Caco-2 (cell line): ENCODE measurements at regions not wholly inside any gene's neighbourhood (a gene's known extent, or its start where the extent isn't known, plus 50 kb on each side); places are given as distances from the start of the nearest gene placed in this dataset.
A peak's percentile ranks its signal among the peaks of the same experiment; 100 is the strongest.

Experiments used
- BruUV-seq: library from RNA; stranded (reverse); fragments of 400-500 nt; replicated peaks from 2 replicates; lab custom pipeline; 2021; lab: Mats Ljungman, UMichigan
- CTCF ChIA-PET: fragments of 300-600 bp; sonication (Branson Sonifier 250); formaldehyde crosslinking; loops from one replicate; lab custom pipeline; 2022; ENCODE audit warnings: antibody characterized with exemption; lab: Charles Lee
- POLR2A ChIA-PET: fragments of 300-600 bp; sonication (Branson Sonifier 250); formaldehyde crosslinking; loops from one replicate; lab custom pipeline; 2022; ENCODE audit warnings: antibody characterized with exemption; lab: Charles Lee
- DNase-seq, 2 experiments: peaks; one replicate each; pipeline versions ENCODE4 v3.0.0 to v3.0.0-alpha.2; 2020 to 2022
- H3K27me3 ChIP-seq: replicated peaks from 2 replicates; pipeline ENCODE4 v1.6.0; 2011; ENCODE audit warnings: low read length; ENCODE audit not compliant: control insufficient read depth, insufficient read depth
- H3K36me3 ChIP-seq: 2 replicates; pipeline ENCODE4 v1.5.1; 2011; ENCODE audit warnings: low read length; ENCODE audit not compliant: control insufficient read depth, insufficient read depth
- H3K4me1 ChIP-seq: fragments of 250-450 bp; sonication (Bioruptor Pico); 2 replicates; pipeline ENCODE4 v1.5.1; 2020; ENCODE audit warnings: mild to moderate bottlenecking
- H3K4me3 ChIP-seq: 2 replicates; pipeline ENCODE4 v1.5.1; 2011; ENCODE audit warnings: low read depth, mild to moderate bottlenecking, control low read depth, low read length
- H3K9me3 ChIP-seq: fragments of 250-450 bp; sonication (Bioruptor Pico); 2 replicates; pipeline ENCODE4 v1.5.1; 2020; ENCODE audit warnings: mild to moderate bottlenecking, moderate library complexity
- H3K27ac Mint-ChIP-seq: one replicate; pipeline ENCODE4 v1.8.0; 2022; ENCODE audit warnings: mixed read lengths; ENCODE audit not compliant: unreplicated experiment
- H3K27me3 Mint-ChIP-seq: one replicate; pipeline ENCODE4 v1.8.0; 2022; ENCODE audit warnings: mixed read lengths; ENCODE audit not compliant: insufficient read depth, unreplicated experiment
- H3K36me3 Mint-ChIP-seq: one replicate; pipeline ENCODE4 v1.8.0; 2022; ENCODE audit warnings: mild to moderate bottlenecking, mixed read lengths; ENCODE audit not compliant: insufficient read depth, unreplicated experiment
- H3K4me1 Mint-ChIP-seq: one replicate; pipeline ENCODE4 v1.8.0; 2022; ENCODE audit warnings: low read depth, mixed read lengths; ENCODE audit not compliant: unreplicated experiment
- H3K4me3 Mint-ChIP-seq: one replicate; pipeline ENCODE4 v1.8.0; 2022; ENCODE audit warnings: mild to moderate bottlenecking, moderate library complexity, mixed read lengths; ENCODE audit not compliant: unreplicated experiment
- H3K9me3 Mint-ChIP-seq: one replicate; pipeline ENCODE4 v1.8.0; 2022; ENCODE audit warnings: mixed read lengths; ENCODE audit not compliant: unreplicated experiment
- intact Hi-C: fragments of 100-400 bp; cut with micrococcal nuclease; formaldehyde crosslinking; loops from one replicate; pipeline ENCODE4 v1.10.0; 2022; ENCODE audit not compliant: unreplicated experiment
- TF ChIP-seq, protein P1 (sequence below), 2 experiments: fragments of 200-600 bp in 1 of 2; IDR thresholded peaks; 1 replicate in 1 of 2; 2 replicates in 1 of 2; pipeline versions ENCODE4 v1.5.1 to v1.8.0; 2011 to 2022; ENCODE audit warnings: antibody characterized with exemption in 1 of 2, control low read depth in 1 of 2, inconsistent platforms in 1 of 2, low read depth in 1 of 2, low read length in 1 of 2, mild to moderate bottlenecking in 1 of 2, moderate library complexity in 1 of 2; ENCODE audit not compliant: insufficient read depth in 1 of 2, severe bottlenecking in 1 of 2, unreplicated experiment in 1 of 2

DNA sequence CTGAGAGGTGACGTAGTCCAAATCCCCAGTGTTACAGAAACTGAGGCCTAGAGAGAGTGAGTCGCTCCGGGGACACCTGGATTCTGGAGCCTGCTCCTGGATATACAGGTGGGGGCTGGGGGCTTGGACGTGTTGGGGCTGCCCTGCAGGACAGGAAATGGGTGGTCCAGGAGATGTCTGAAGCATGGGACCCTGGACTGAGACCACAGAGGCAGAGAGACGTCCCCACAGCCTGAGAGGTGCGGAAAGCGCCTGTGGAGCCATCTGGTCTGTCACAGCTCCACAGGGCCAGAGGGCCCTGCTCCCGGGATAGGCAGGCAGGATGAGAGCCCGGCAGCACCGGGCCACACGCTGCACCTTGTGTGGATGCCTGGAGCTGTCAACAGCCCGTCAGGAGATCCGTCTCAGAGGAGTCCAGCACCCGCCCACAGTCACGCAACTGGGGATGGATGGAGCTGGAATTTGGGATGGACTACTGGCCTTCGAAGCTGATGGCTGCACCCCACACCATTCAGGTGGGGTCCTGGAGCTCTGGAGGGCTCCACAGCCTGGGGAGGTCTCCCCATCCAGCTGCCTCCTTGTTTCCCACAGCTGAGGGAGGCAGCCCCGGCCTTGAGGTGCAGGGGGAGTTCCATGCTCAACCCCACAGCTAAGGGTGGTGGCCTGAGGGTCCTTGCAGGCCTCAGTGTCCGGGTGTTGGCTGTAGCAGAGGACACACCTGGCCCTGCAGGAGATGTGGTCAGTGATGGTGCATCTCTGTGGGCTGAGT lies 303.0 kb downstream of the NDUFA10 start:
- no peaks in the 10 kb centered on the region for H3K4me1 ChIP-seq
- H3K27me3 ChIP-seq: no peaks in the 10 kb centered on the region
- intact Hi-C loops: no loop called here
- H3K27ac Mint-ChIP-seq: no peak overlapping the region
- no peaks in the 10 kb centered on the region for H3K9me3 Mint-ChIP-seq
- no peaks in the 10 kb centered on the region for H3K36me3 ChIP-seq
- no peaks in the 10 kb centered on the region for H3K27me3 Mint-ChIP-seq
- POLR2A ChIA-PET: no interaction called here
- TF ChIP-seq, protein P1, sequence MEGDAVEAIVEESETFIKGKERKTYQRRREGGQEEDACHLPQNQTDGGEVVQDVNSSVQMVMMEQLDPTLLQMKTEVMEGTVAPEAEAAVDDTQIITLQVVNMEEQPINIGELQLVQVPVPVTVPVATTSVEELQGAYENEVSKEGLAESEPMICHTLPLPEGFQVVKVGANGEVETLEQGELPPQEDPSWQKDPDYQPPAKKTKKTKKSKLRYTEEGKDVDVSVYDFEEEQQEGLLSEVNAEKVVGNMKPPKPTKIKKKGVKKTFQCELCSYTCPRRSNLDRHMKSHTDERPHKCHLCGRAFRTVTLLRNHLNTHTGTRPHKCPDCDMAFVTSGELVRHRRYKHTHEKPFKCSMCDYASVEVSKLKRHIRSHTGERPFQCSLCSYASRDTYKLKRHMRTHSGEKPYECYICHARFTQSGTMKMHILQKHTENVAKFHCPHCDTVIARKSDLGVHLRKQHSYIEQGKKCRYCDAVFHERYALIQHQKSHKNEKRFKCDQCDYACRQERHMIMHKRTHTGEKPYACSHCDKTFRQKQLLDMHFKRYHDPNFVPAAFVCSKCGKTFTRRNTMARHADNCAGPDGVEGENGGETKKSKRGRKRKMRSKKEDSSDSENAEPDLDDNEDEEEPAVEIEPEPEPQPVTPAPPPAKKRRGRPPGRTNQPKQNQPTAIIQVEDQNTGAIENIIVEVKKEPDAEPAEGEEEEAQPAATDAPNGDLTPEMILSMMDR (IDR thresholded peaks at IDR 0.05; ENCODE audit: insufficient read depth in 1 of 2, low read depth in 1 of 2, low read length in 1 of 2, severe bottlenecking in 1 of 2, unreplicated experiment in 1 of 2): no peak
- BruUV-seq: no TSS peak
- no peak overlapping the region for H3K4me3 Mint-ChIP-seq
- no peaks in the 10 kb centered on the region for H3K9me3 ChIP-seq
- CTCF ChIA-PET: no interaction called here
- H3K4me3 ChIP-seq: no peak overlapping the region
- peak in 1 of 2 experiments; percentile 2 for DNase-seq
- H3K4me1 Mint-ChIP-seq: no peaks in the 10 kb centered on the region
- H3K36me3 Mint-ChIP-seq: no peaks in the 10 kb centered on the region

DNA sequence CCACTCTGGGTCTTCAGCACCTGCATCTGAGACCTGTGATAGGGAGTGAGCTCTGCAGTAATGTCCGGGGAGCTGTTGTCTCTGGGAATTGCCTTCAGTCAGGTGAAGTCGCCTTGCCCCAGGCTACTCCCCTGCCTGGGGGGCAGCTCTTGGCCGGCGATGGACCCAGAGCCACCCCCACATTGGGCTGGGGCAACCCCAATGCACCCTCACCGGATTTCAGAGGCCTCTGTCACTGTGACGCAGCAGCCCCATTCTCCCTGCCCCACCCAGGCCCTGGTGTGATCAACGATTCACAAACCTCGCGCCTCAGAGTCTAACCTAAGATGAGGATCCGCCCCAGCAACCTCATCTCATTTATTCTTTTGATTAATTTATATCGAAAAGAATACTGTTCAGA lies 303.6 kb downstream of the NDUFA10 start:
- peak in 1 of 2 experiments; percentile 7 for DNase-seq
- Histone ChIP-seq H3K4me3 (no peak overlapping the region), H3K4me1 (no peaks in the 10 kb centered on the region), H3K9me3 (no peaks in the 10 kb centered on the region), H3K27me3 (no peaks in the 10 kb centered on the region), H3K36me3 (no peaks in the 10 kb centered on the region)
- Mint-ChIP-seq H3K4me3 (no peak overlapping the region), H3K4me1 (no peaks in the 10 kb centered on the region), H3K36me3 (no peaks in the 10 kb centered on the region), H3K27me3 (no peaks in the 10 kb centered on the region), H3K9me3 (no peaks in the 10 kb centered on the region), H3K27ac (no peak overlapping the region)
- TF ChIP-seq, protein P1 (IDR thresholded peaks at IDR 0.05; ENCODE audit: insufficient read depth in 1 of 2, low read depth in 1 of 2, low read length in 1 of 2, severe bottlenecking in 1 of 2, unreplicated experiment in 1 of 2): no peak
- ChIA-PET CTCF (no interaction called here), POLR2A (no interaction called here)
- intact Hi-C loops: no loop called here
- no TSS peak for BruUV-seq

DNA sequence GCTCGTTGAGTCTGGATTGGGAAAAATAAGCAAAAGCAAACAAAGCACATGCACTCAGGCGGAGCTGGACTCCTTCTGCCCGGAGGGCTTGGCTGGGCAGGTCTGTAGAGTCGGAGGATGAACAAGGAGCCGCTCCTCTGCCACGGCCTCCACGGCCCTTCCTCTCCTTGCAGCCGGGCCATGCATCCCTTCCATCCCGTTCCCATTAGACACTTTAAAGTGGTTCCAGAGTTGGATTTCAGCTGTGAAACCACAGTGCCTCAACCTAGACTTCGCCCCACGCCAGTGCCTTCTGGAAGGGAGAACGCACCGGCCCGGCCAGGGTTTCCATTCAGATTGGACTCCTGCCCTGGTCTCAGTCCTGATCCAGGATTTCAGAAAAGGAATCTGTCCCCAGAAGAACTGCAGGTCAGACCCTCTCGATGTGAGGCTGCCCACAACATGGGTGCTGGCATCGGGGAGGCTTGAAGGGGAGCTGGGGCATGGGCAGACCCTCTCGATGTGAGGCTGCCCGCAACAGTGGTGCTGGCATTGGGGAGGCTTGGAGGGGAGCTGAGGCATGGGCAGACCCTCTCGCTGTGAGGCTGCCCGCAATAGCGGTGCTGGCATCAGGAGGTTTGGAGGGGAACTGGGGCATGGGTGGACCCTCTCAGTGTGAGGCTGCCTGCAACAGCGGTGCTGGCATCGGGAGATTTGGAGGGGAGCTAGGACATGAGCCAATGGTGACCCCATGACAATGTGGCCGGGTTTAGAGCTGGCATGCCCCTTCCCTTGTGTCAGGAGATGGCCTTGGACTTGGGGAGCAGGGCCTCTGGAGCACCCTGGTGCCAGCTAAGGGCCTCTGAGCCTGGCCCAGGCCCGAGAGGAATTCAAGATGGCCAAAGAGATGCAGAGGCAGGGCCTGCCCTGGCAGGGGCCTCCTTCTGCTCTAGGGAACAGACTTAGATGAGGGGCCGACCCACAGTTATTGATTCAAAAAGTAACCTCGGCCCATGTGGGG lies 304.5 kb downstream of the NDUFA10 start:
- CTCF ChIA-PET: no interaction called here
- Histone ChIP-seq H3K36me3 (no peaks in the 10 kb centered on the region), H3K4me1 (no peaks in the 10 kb centered on the region), H3K4me3 (no peak overlapping the region), H3K9me3 (no peaks in the 10 kb centered on the region), H3K27me3 (no peaks in the 10 kb centered on the region)
- Mint-ChIP-seq H3K27ac (no peak overlapping the region), H3K27me3 (peaks cover 3% of the 10 kb centered on the region), H3K4me1 (no peaks in the 10 kb centered on the region), H3K36me3 (no peaks in the 10 kb centered on the region), H3K9me3 (peaks cover 8% of the 10 kb centered on the region), H3K4me3 (no peak overlapping the region)
- DNase-seq: peak in 1 of 2 experiments; percentile 5
- TF ChIP-seq, protein P1 (IDR thresholded peaks at IDR 0.05; ENCODE audit: insufficient read depth in 1 of 2, low read depth in 1 of 2, low read length in 1 of 2, severe bottlenecking in 1 of 2, unreplicated experiment in 1 of 2): no peak
- intact Hi-C loops: no loop called here
- POLR2A ChIA-PET: no interaction called here
- BruUV-seq: no TSS peak
